ENCODE measurements at regions not wholly inside any gene's neighbourhood (a gene's known extent, or its start where the extent isn't known, plus 50 kb on each side); places are given as distances from the start of the nearest gene placed in this dataset.

GRCh38 chr6:14645221-14645620 is 527.6 kb downstream of the CD83 start:
- no peaks in the 10 kb centered on the region for H3K36me3 ChIP-seq (ENCODE audit: insufficient read depth, low read length)
- no peaks in the 10 kb centered on the region for H3K9me3 ChIP-seq (ENCODE audit: insufficient read depth, low read depth, low read length)
- no peak overlapping the region for H3K27ac ChIP-seq (ENCODE audit: low read depth, low read length)
- H3K4me3 ChIP-seq (ENCODE audit: low read length) = no peak overlapping the region
- no peak overlapping the region for H3K9ac ChIP-seq (ENCODE audit: low read depth, low read length)
- no peaks in the 10 kb centered on the region for H3K27me3 ChIP-seq (ENCODE audit: insufficient read depth, low read length)
- WGBS = 76% methylated on average over 5 of the region's 5 CpGs
- H3K4me1 ChIP-seq (ENCODE audit: insufficient read depth, low read length) = peaks cover 23% of the 10 kb centered on the region

GRCh38 chr6:14645841-14646240 is 528.3 kb downstream of the CD83 start:
- no peak overlapping the region for H3K9ac ChIP-seq (ENCODE audit: low read depth, low read length)
- 92% methylated on average over 3 of the region's 3 CpGs for WGBS
- H3K36me3 ChIP-seq (ENCODE audit: insufficient read depth, low read length) = no peaks in the 10 kb centered on the region
- peaks cover 17% of the 10 kb centered on the region for H3K4me1 ChIP-seq (ENCODE audit: insufficient read depth, low read length)
- no peak overlapping the region for H3K27ac ChIP-seq (ENCODE audit: low read depth, low read length)
- H3K4me3 ChIP-seq (ENCODE audit: low read length) = no peak overlapping the region
- H3K9me3 ChIP-seq (ENCODE audit: insufficient read depth, low read depth, low read length) = no peaks in the 10 kb centered on the region
- H3K27me3 ChIP-seq (ENCODE audit: insufficient read depth, low read length) = no peaks in the 10 kb centered on the region

GRCh38 chr6:14646371-14646770 is 528.8 kb downstream of the CD83 start:
- Histone ChIP-seq H3K36me3 (ENCODE audit: insufficient read depth, low read length) (no peaks in the 10 kb centered on the region), H3K9ac (ENCODE audit: low read depth, low read length) (no peak overlapping the region), H3K9me3 (ENCODE audit: insufficient read depth, low read depth, low read length) (no peaks in the 10 kb centered on the region), H3K4me1 (ENCODE audit: insufficient read depth, low read length) (peaks cover 12% of the 10 kb centered on the region), H3K27me3 (ENCODE audit: insufficient read depth, low read length) (no peaks in the 10 kb centered on the region), H3K27ac (ENCODE audit: low read depth, low read length) (no peak overlapping the region), H3K4me3 (ENCODE audit: low read length) (no peak overlapping the region)
- 100% methylated on average over 1 of the region's 1 CpG for WGBS

GRCh38 chr6:14647357-14647756 is 529.8 kb downstream of the CD83 start:
- no peaks in the 10 kb centered on the region for H3K27me3 ChIP-seq (ENCODE audit: insufficient read depth, low read length)
- H3K9me3 ChIP-seq (ENCODE audit: insufficient read depth, low read depth, low read length) = no peaks in the 10 kb centered on the region
- H3K36me3 ChIP-seq (ENCODE audit: insufficient read depth, low read length) = no peaks in the 10 kb centered on the region
- H3K27ac ChIP-seq (ENCODE audit: low read depth, low read length) = no peak overlapping the region
- no peak overlapping the region for H3K9ac ChIP-seq (ENCODE audit: low read depth, low read length)
- peaks cover 2% of the 10 kb centered on the region for H3K4me1 ChIP-seq (ENCODE audit: insufficient read depth, low read length)
- H3K4me3 ChIP-seq (ENCODE audit: low read length) = no peak overlapping the region
- WGBS = 95% methylated on average over 6 of the region's 6 CpGs

- H3K4me1 ChIP-seq (ENCODE audit: insufficient read depth, low read length) = no peaks in the 10 kb centered on the region
- H3K36me3 ChIP-seq (ENCODE audit: insufficient read depth, low read length) = no peaks in the 10 kb centered on the region
- no peaks in the 10 kb centered on the region for H3K9me3 ChIP-seq (ENCODE audit: insufficient read depth, low read depth, low read length)
- no peak overlapping the region for H3K9ac ChIP-seq (ENCODE audit: low read depth, low read length)
- H3K4me3 ChIP-seq (ENCODE audit: low read length) = no peak overlapping the region
- H3K27me3 ChIP-seq (ENCODE audit: insufficient read depth, low read length) = no peaks in the 10 kb centered on the region
- H3K27ac ChIP-seq (ENCODE audit: low read depth, low read length) = no peak overlapping the region
Observed at GRCh38 chr6:14652536-14652935, 535.0 kb downstream of the CD83 start.

GRCh38 chr6:14655201-14656061 is 537.9 kb downstream of the CD83 start:
- no peak overlapping the region for H3K27ac ChIP-seq (ENCODE audit: low read depth, low read length)
- 75% methylated on average over 15 of the region's 16 CpGs for WGBS
- no peak overlapping the region for H3K9ac ChIP-seq (ENCODE audit: low read depth, low read length)
- H3K36me3 ChIP-seq (ENCODE audit: insufficient read depth, low read length) = no peaks in the 10 kb centered on the region
- H3K9me3 ChIP-seq (ENCODE audit: insufficient read depth, low read depth, low read length) = no peaks in the 10 kb centered on the region
- H3K27me3 ChIP-seq (ENCODE audit: insufficient read depth, low read length) = no peaks in the 10 kb centered on the region
- no peak overlapping the region for H3K4me3 ChIP-seq (ENCODE audit: low read length)
- peaks cover 8% of the 10 kb centered on the region for H3K4me1 ChIP-seq (ENCODE audit: insufficient read depth, low read length)

GRCh38 chr6:14656078-14656521 is 538.5 kb downstream of the CD83 start:
- no peaks in the 10 kb centered on the region for H3K36me3 ChIP-seq (ENCODE audit: insufficient read depth, low read length)
- H3K9me3 ChIP-seq (ENCODE audit: insufficient read depth, low read depth, low read length) = no peaks in the 10 kb centered on the region
- H3K4me1 ChIP-seq (ENCODE audit: insufficient read depth, low read length) = peaks cover 10% of the 10 kb centered on the region
- 61% methylated on average over 3 of the region's 4 CpGs for WGBS
- no peak overlapping the region for H3K4me3 ChIP-seq (ENCODE audit: low read length)
- H3K9ac ChIP-seq (ENCODE audit: low read depth, low read length) = no peak overlapping the region
- no peak overlapping the region for H3K27ac ChIP-seq (ENCODE audit: low read depth, low read length)
- no peaks in the 10 kb centered on the region for H3K27me3 ChIP-seq (ENCODE audit: insufficient read depth, low read length)

DNA sequence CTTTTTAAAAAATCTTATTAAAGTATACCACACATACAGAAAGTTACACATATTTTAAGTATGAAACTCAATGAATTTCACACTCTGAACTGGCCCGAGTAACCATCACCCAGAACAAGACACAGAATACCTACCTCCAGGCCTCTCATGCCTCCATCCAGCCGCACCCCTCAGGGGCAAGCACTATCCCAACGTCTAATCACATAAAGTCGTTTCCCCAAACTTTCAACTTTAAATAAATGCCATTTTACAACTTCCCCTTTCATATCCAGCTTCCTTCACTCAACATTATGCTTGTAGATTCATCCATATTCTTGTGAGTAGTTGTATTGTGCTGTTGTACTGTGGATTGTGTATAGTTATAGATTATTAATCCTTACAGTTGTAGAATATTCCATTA is 539.1 kb downstream of the CD83 start:
- Histone ChIP-seq H3K4me3 (ENCODE audit: low read length) (no peak overlapping the region), H3K4me1 (ENCODE audit: insufficient read depth, low read length) (peaks cover 10% of the 10 kb centered on the region), H3K36me3 (ENCODE audit: insufficient read depth, low read length) (no peaks in the 10 kb centered on the region), H3K9ac (ENCODE audit: low read depth, low read length) (no peak overlapping the region), H3K9me3 (ENCODE audit: insufficient read depth, low read depth, low read length) (no peaks in the 10 kb centered on the region), H3K27ac (ENCODE audit: low read depth, low read length) (no peak overlapping the region), H3K27me3 (ENCODE audit: insufficient read depth, low read length) (no peaks in the 10 kb centered on the region)
- WGBS = 80% methylated on average over 4 of the region's 4 CpGs

DNA sequence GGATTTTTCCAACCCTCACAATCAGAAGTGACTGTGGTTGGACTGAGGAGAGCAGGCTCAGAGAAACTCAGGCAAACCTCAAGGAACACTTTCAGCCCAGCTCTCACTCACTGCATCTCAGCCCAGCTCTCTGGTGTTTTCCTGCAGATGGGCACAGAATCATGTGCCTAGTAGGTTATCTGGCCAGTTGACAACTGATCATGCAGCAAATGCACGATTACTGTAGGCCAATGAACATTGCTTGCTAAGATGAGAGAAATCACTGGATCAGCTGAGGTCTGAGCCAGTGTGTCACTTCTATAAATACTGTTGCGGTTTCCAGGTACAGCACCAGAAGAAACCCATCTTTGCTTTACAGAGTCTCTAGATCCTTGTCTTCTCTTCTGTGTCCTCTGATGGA is 540.5 kb downstream of the CD83 start:
- Histone ChIP-seq H3K36me3 (ENCODE audit: insufficient read depth, low read length) (no peaks in the 10 kb centered on the region), H3K9me3 (ENCODE audit: insufficient read depth, low read depth, low read length) (no peaks in the 10 kb centered on the region), H3K27me3 (ENCODE audit: insufficient read depth, low read length) (no peaks in the 10 kb centered on the region), H3K9ac (ENCODE audit: low read depth, low read length) (no peak overlapping the region), H3K27ac (ENCODE audit: low read depth, low read length) (no peak overlapping the region), H3K4me1 (ENCODE audit: insufficient read depth, low read length) (peaks cover 10% of the 10 kb centered on the region), H3K4me3 (ENCODE audit: low read length) (no peak overlapping the region)
- 94% methylated on average over 2 of the region's 2 CpGs for WGBS

- Histone ChIP-seq H3K27me3 (ENCODE audit: insufficient read depth, low read length) (no peaks in the 10 kb centered on the region), H3K4me3 (ENCODE audit: low read length) (no peak overlapping the region), H3K36me3 (ENCODE audit: insufficient read depth, low read length) (no peaks in the 10 kb centered on the region), H3K4me1 (ENCODE audit: insufficient read depth, low read length) (peaks cover 11% of the 10 kb centered on the region), H3K9me3 (ENCODE audit: insufficient read depth, low read depth, low read length) (no peaks in the 10 kb centered on the region), H3K27ac (ENCODE audit: low read depth, low read length) (no peak overlapping the region), H3K9ac (ENCODE audit: low read depth, low read length) (no peak overlapping the region)
- WGBS = 70% methylated on average over 6 of the region's 6 CpGs
Observed at GRCh38 chr6:14658886-14659561, 541.5 kb downstream of the CD83 start.

- Histone ChIP-seq H3K9ac (ENCODE audit: low read depth, low read length) (no peak overlapping the region), H3K27me3 (ENCODE audit: insufficient read depth, low read length) (no peaks in the 10 kb centered on the region), H3K9me3 (ENCODE audit: insufficient read depth, low read depth, low read length) (no peaks in the 10 kb centered on the region), H3K4me1 (ENCODE audit: insufficient read depth, low read length) (peaks cover 19% of the 10 kb centered on the region), H3K4me3 (ENCODE audit: low read length) (no peak overlapping the region), H3K36me3 (ENCODE audit: insufficient read depth, low read length) (no peaks in the 10 kb centered on the region), H3K27ac (ENCODE audit: low read depth, low read length) (no peak overlapping the region)
Observed at GRCh38 chr6:14659841-14660240, 542.3 kb downstream of the CD83 start.
